Caco-2 (cell line): ENCODE measurements at regions not wholly inside any gene's neighbourhood (a gene's known extent, or its start where the extent isn't known, plus 50 kb on each side); places are given as distances from the start of the nearest gene placed in this dataset.

ENCODE experiments used
- BruUV-seq: library from RNA; stranded (reverse); fragments of 400-500 nt; replicated peaks from 2 replicates; lab custom pipeline; 2021; lab: Mats Ljungman, UMichigan
- CTCF ChIA-PET: fragments of 300-600 bp; sonication (Branson Sonifier 250); formaldehyde crosslinking; loops from one replicate; lab custom pipeline; 2022; ENCODE audit warnings: antibody characterized with exemption; lab: Charles Lee
- POLR2A ChIA-PET: fragments of 300-600 bp; sonication (Branson Sonifier 250); formaldehyde crosslinking; loops from one replicate; lab custom pipeline; 2022; ENCODE audit warnings: antibody characterized with exemption; lab: Charles Lee
- DNase-seq, 2 experiments: peaks; one replicate each; pipeline versions ENCODE4 v3.0.0 to v3.0.0-alpha.2; 2020 to 2022
- H3K27me3 ChIP-seq: replicated peaks from 2 replicates; pipeline ENCODE4 v1.6.0; 2011; ENCODE audit warnings: low read length; ENCODE audit not compliant: control insufficient read depth, insufficient read depth
- H3K36me3 ChIP-seq: 2 replicates; pipeline ENCODE4 v1.5.1; 2011; ENCODE audit warnings: low read length; ENCODE audit not compliant: control insufficient read depth, insufficient read depth
- H3K4me1 ChIP-seq: fragments of 250-450 bp; sonication (Bioruptor Pico); 2 replicates; pipeline ENCODE4 v1.5.1; 2020; ENCODE audit warnings: mild to moderate bottlenecking
- H3K4me3 ChIP-seq: 2 replicates; pipeline ENCODE4 v1.5.1; 2011; ENCODE audit warnings: low read depth, mild to moderate bottlenecking, control low read depth, low read length
- H3K9me3 ChIP-seq: fragments of 250-450 bp; sonication (Bioruptor Pico); 2 replicates; pipeline ENCODE4 v1.5.1; 2020; ENCODE audit warnings: mild to moderate bottlenecking, moderate library complexity
- H3K27ac Mint-ChIP-seq: one replicate; pipeline ENCODE4 v1.8.0; 2022; ENCODE audit warnings: mixed read lengths; ENCODE audit not compliant: unreplicated experiment
- H3K27me3 Mint-ChIP-seq: one replicate; pipeline ENCODE4 v1.8.0; 2022; ENCODE audit warnings: mixed read lengths; ENCODE audit not compliant: insufficient read depth, unreplicated experiment
- H3K36me3 Mint-ChIP-seq: one replicate; pipeline ENCODE4 v1.8.0; 2022; ENCODE audit warnings: mild to moderate bottlenecking, mixed read lengths; ENCODE audit not compliant: insufficient read depth, unreplicated experiment
- H3K4me1 Mint-ChIP-seq: one replicate; pipeline ENCODE4 v1.8.0; 2022; ENCODE audit warnings: low read depth, mixed read lengths; ENCODE audit not compliant: unreplicated experiment
- H3K4me3 Mint-ChIP-seq: one replicate; pipeline ENCODE4 v1.8.0; 2022; ENCODE audit warnings: mild to moderate bottlenecking, moderate library complexity, mixed read lengths; ENCODE audit not compliant: unreplicated experiment
- H3K9me3 Mint-ChIP-seq: one replicate; pipeline ENCODE4 v1.8.0; 2022; ENCODE audit warnings: mixed read lengths; ENCODE audit not compliant: unreplicated experiment
- intact Hi-C: fragments of 100-400 bp; cut with micrococcal nuclease; formaldehyde crosslinking; loops from one replicate; pipeline ENCODE4 v1.10.0; 2022; ENCODE audit not compliant: unreplicated experiment
- TF ChIP-seq, protein P1 (sequence below), 2 experiments: fragments of 200-600 bp in 1 of 2; IDR thresholded peaks; 1 replicate in 1 of 2; 2 replicates in 1 of 2; pipeline versions ENCODE4 v1.5.1 to v1.8.0; 2011 to 2022; ENCODE audit warnings: antibody characterized with exemption in 1 of 2, control low read depth in 1 of 2, inconsistent platforms in 1 of 2, low read depth in 1 of 2, low read length in 1 of 2, mild to moderate bottlenecking in 1 of 2, moderate library complexity in 1 of 2; ENCODE audit not compliant: insufficient read depth in 1 of 2, severe bottlenecking in 1 of 2, unreplicated experiment in 1 of 2

DNA sequence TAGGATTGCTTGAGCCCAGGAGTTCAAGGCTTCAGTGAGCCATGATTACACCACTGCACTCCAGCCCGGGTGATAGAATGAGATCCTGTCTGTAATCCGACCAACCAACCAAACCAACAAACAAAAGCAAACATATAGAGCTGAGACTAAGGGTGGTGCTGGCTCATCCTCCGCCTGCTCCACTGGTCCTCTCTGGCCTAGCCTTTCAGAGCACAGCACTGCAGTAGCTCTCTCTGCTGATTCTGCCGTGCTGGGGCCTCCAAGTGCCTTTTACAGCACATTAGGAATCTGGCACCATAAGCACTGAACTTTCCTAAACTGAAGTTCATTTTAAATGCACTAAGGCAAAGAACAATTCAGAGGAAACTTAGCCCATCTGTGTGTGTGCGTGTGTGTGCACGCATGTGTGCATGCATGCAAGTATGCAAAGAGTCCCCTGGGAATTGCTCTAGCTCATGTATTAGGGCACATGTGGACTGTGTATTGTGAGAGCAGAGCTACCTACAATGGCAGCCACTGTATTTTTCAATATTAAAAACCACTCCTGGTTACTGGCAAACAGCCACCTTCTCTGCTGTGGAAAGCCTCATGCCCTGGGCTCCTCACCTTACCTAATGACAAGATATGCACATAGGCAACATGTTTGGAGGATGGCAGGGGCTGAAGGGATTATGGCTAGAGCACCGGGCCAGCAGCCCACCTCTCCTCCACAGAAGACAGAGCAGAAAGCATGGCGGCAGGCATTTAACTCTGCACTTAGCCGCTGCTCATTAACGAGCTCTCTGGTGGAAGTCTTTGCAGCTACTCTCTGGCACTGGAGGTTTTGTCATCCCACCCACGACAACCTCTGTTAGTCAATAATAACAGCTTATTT lies 223.1 kb upstream of the TSHZ3 start:
- no peak overlapping the region for H3K27ac Mint-ChIP-seq
- Histone ChIP-seq H3K4me3 (no peak overlapping the region), H3K9me3 (no peaks in the 10 kb centered on the region), H3K36me3 (no peaks in the 10 kb centered on the region), H3K4me1 (no peaks in the 10 kb centered on the region), H3K27me3 (no peaks in the 10 kb centered on the region)
- no TSS peak for BruUV-seq
- ChIA-PET POLR2A (no interaction called here), CTCF (no interaction called here)
- H3K4me3 Mint-ChIP-seq, result no peak overlapping the region
- H3K36me3 Mint-ChIP-seq, result no peaks in the 10 kb centered on the region
- intact Hi-C loops, result no loop called here
- DNase-seq, result no peak
- TF ChIP-seq, protein P1, sequence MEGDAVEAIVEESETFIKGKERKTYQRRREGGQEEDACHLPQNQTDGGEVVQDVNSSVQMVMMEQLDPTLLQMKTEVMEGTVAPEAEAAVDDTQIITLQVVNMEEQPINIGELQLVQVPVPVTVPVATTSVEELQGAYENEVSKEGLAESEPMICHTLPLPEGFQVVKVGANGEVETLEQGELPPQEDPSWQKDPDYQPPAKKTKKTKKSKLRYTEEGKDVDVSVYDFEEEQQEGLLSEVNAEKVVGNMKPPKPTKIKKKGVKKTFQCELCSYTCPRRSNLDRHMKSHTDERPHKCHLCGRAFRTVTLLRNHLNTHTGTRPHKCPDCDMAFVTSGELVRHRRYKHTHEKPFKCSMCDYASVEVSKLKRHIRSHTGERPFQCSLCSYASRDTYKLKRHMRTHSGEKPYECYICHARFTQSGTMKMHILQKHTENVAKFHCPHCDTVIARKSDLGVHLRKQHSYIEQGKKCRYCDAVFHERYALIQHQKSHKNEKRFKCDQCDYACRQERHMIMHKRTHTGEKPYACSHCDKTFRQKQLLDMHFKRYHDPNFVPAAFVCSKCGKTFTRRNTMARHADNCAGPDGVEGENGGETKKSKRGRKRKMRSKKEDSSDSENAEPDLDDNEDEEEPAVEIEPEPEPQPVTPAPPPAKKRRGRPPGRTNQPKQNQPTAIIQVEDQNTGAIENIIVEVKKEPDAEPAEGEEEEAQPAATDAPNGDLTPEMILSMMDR (IDR thresholded peaks at IDR 0.05; ENCODE audit: insufficient read depth in 1 of 2, low read depth in 1 of 2, low read length in 1 of 2, severe bottlenecking in 1 of 2, unreplicated experiment in 1 of 2), result no peak
- peaks cover 11% of the 10 kb centered on the region for H3K27me3 Mint-ChIP-seq
- no peaks in the 10 kb centered on the region for H3K9me3 Mint-ChIP-seq
- no peaks in the 10 kb centered on the region for H3K4me1 Mint-ChIP-seq

GRCh38 chr19:31572976-31573298 lies 223.7 kb upstream of the TSHZ3 start:
- H3K4me3 Mint-ChIP-seq, result no peak overlapping the region
- BruUV-seq, result no TSS peak

GRCh38 chr19:31574251-31574973 lies 225.2 kb upstream of the TSHZ3 start:
- H3K4me3 Mint-ChIP-seq, result no peak overlapping the region
- H3K27me3 ChIP-seq, result no peaks in the 10 kb centered on the region
- ChIA-PET CTCF (no interaction called here), POLR2A (no interaction called here)
- H3K36me3 ChIP-seq, result no peaks in the 10 kb centered on the region
- no TSS peak for BruUV-seq
- TF ChIP-seq, protein P1 (IDR thresholded peaks at IDR 0.05; ENCODE audit: insufficient read depth in 1 of 2, low read depth in 1 of 2, low read length in 1 of 2, severe bottlenecking in 1 of 2, unreplicated experiment in 1 of 2), result no peak
- no peak for DNase-seq
- no peaks in the 10 kb centered on the region for H3K9me3 Mint-ChIP-seq
- H3K4me1 Mint-ChIP-seq, result no peaks in the 10 kb centered on the region
- no peaks in the 10 kb centered on the region for H3K36me3 Mint-ChIP-seq
- H3K4me1 ChIP-seq, result no peaks in the 10 kb centered on the region
- H3K27ac Mint-ChIP-seq, result no peak overlapping the region
- no peaks in the 10 kb centered on the region for H3K9me3 ChIP-seq
- H3K27me3 Mint-ChIP-seq, result peaks cover 14% of the 10 kb centered on the region
- intact Hi-C loops, result no loop called here
- no peak overlapping the region for H3K4me3 ChIP-seq

More at GRCh38 chr19:31572976-31573298, 223.7 kb upstream of the TSHZ3 start:
- TF ChIP-seq, protein P1 (IDR thresholded peaks at IDR 0.05; ENCODE audit: insufficient read depth in 1 of 2, low read depth in 1 of 2, low read length in 1 of 2, severe bottlenecking in 1 of 2, unreplicated experiment in 1 of 2), result no peak
- Mint-ChIP-seq H3K27me3 (peaks cover 11% of the 10 kb centered on the region), H3K27ac (no peak overlapping the region), H3K4me1 (no peaks in the 10 kb centered on the region), H3K9me3 (no peaks in the 10 kb centered on the region), H3K36me3 (no peaks in the 10 kb centered on the region)
- Histone ChIP-seq H3K4me3 (no peak overlapping the region), H3K9me3 (no peaks in the 10 kb centered on the region), H3K36me3 (no peaks in the 10 kb centered on the region), H3K4me1 (no peaks in the 10 kb centered on the region), H3K27me3 (no peaks in the 10 kb centered on the region)
- ChIA-PET CTCF (no interaction called here), POLR2A (no interaction called here)
- intact Hi-C loops, result no loop called here
- DNase-seq, result no peak
